B cell (primary cell): ENCODE measurements at regions not wholly inside any gene's neighbourhood (a gene's known extent, or its start where the extent isn't known, plus 50 kb on each side); places are given as distances from the start of the nearest gene placed in this dataset.

Experiments
- EZH2 ChIP-seq: IDR thresholded peaks from 2 replicates; pipeline ENCODE4 v1.6.1; 2012; ENCODE audit warnings: borderline replicate concordance, low read depth, mild to moderate bottlenecking, moderate library complexity, low read length; ENCODE audit not compliant: insufficient read depth, poor library complexity, severe bottlenecking
- TF ChIP-seq, protein P1 (sequence below): fragments of 200-600 bp; IDR thresholded peaks from one replicate; pipeline ENCODE4 v1.8.0; 2022; ENCODE audit warnings: antibody characterized with exemption, mild to moderate bottlenecking

DNA sequence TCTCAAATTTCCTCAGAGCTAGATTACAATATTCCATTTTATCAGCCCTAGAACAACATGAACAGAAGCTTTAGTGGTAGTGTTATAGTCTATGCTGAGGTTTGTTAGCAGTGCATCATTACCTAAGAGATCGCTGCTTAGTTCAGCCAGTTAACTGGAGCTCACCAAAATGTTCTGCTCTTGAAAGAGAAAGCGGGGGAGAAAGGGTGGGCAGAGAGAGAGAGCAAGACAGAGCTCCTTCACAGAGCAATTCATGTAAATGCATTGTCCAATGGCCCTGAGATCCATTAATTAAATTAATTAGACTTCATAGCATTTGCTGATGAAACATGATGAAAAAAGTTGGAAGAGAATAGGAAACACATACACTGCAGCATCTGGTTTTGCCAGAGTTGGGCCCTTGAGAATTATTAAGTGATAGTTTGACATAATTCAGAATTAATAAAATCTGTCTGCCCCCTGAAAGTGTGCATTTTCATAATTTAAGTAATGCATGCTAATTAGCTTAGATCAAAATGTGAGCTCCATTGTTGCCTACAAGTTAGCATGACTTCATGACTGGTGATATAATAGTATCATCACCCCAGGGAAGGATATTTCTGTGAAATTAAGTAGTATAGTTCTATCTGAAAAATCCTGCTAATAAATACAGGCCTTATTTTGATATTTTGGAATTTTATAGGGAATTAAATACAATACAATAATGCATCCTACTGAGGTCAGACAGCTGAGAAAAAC lies 86.9 kb upstream of the LYSMD4 start:
- TF ChIP-seq, protein P1, sequence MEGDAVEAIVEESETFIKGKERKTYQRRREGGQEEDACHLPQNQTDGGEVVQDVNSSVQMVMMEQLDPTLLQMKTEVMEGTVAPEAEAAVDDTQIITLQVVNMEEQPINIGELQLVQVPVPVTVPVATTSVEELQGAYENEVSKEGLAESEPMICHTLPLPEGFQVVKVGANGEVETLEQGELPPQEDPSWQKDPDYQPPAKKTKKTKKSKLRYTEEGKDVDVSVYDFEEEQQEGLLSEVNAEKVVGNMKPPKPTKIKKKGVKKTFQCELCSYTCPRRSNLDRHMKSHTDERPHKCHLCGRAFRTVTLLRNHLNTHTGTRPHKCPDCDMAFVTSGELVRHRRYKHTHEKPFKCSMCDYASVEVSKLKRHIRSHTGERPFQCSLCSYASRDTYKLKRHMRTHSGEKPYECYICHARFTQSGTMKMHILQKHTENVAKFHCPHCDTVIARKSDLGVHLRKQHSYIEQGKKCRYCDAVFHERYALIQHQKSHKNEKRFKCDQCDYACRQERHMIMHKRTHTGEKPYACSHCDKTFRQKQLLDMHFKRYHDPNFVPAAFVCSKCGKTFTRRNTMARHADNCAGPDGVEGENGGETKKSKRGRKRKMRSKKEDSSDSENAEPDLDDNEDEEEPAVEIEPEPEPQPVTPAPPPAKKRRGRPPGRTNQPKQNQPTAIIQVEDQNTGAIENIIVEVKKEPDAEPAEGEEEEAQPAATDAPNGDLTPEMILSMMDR, result no peak
- no peak for TF ChIP-seq EZH2
